HG03159 (cell line): ENCODE measurements at regions not wholly inside any gene's neighbourhood (a gene's known extent, or its start where the extent isn't known, plus 50 kb on each side); places are given as distances from the start of the nearest gene placed in this dataset.
"Not testable (repeated sequence)": the region's sequence is repeated elsewhere in the genome, so short reads cannot be mapped to it uniquely, and the experiment has no call there.

Source experiments
- ATAC-seq: cut with Tn5 transposase; IDR thresholded peaks from one replicate; pipeline ENCODE4 v1.9.1; 2021; ENCODE audit warnings: mild to moderate bottlenecking, moderate library complexity; ENCODE audit not compliant: unreplicated experiment

DNA sequence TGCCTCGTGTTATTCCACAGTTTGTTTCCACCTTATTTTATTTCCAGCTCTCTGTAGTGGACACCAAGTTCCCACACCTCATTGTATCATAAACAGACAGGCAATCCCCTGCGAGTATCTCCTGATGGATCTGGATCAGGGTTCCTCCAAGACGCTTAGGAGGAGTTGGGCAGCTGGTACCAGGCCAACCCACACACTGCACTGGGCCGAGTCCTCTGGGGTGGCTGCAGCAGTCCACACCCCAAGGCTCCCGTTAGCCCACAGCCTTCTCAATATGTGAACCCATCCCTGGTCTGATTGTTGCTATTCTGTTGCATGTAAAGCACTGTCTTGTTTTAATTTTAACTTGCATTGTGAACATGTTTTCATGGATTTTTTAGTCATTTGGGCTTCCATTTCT is 178.8 kb upstream of the RAB6C start:
- no peak for ATAC-seq

DNA sequence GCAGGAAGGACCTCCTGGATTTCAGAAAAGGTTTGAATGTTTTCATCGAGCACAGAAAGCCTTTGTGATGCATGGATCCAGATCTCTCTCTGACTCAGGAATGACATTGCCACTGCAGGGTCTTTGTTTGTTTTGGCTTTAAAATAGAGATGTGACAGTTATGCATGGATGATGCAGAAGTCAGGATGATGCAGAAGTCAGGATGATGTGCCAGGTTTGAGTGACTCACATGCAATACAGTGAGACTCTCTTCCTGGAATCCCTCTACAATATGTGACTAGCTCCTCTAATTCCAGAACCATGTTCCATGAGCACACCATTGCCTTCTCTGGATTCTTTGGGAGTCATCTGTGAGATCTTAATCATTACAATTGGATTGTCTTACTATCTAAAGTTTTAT is 177.9 kb upstream of the RAB6C start:
- ATAC-seq: no peak

GRCh38 chr2:129802290-129802689 is 177.2 kb upstream of the RAB6C start:
- no peak for ATAC-seq

GRCh38 chr2:129803032-129803431 is 176.4 kb upstream of the RAB6C start:
- ATAC-seq: no peak

DNA sequence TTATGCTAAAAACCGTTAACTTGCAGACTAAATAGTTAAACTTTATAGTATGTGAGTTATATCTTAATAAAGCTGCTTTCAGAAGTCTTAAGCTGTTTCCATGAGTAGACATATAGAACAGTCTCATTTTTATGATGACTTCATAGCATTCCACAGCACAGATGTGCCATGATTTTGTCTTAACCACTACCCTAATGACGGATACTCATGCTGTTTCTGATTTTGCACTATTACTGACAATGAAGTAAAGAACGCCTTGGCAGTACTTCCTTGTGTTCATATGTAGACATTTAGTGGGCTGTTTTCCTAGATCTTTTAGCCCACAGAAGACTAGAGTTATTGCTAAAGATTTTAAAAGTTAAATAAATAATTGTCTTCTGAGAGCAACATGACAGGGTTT is 175.6 kb upstream of the RAB6C start:
- no peak for ATAC-seq

GRCh38 chr2:129805899-129806298 is 173.6 kb upstream of the RAB6C start:
- ATAC-seq: no peak

GRCh38 chr2:129806317-129806716 is 173.1 kb upstream of the RAB6C start:
- no peak for ATAC-seq

- no peak for ATAC-seq
Observed at GRCh38 chr2:129806990-129807389, 172.5 kb upstream of the RAB6C start.

DNA sequence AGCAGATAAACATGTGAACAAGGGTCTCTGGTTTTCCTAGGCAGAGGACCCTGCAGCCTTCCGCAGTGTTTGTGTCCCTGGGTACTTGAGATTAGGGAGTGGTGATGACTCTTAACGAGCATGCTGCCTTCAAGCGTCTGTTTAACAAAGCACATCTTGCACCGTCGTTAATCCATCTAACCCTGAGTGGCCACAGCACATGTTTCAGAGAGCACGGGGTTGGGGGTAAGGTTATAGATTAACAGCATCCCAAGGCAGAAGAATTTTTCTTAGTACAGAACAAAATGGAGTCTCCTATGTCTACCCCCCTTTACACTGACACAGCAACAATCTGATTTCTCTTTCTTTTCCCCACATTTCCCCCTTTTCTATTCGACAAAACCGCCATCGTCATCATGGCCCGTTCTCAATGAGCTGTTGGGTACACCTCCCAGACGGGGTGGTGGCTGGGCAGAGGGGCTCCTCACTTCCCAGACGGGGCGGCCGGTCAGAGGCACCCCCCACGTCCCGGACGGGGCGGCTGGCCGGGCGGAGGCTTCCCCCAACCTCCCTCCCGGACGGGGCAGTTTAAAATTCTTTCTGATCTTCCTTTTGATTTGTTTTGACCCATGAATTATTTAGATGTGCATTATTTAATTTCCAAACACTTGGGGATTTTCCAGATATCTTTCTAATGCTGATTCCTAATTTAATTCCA is 171.7 kb upstream of the RAB6C start:
- not testable (repeated sequence) for ATAC-seq

- ATAC-seq: no peak
Observed at GRCh38 chr2:129810521-129810920, 168.9 kb upstream of the RAB6C start.

DNA sequence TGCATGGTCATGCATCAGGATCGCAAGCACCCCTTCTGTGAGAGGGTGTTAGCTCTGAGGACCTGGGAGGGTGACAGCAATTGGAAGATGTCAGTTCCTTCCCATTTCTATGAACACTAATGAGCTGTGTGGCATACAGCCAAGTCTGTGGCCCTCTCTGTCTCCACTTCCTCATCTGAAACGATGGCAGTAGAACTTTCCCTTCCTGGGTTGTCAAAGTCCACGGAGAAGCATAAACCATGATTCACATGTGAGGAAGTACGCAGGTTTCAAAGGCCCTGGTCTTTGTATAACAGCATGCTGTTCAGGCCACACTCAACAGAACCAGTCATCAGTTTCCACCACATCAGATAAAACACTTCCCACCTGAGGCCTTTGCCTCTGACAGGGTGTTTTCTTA is 167.4 kb upstream of the RAB6C start:
- ATAC-seq: peak; percentile 75

GRCh38 chr2:129812654-129813053 is 166.8 kb upstream of the RAB6C start:
- no peak for ATAC-seq

- ATAC-seq: no peak
Observed at GRCh38 chr2:129813404-129813803, 166.1 kb upstream of the RAB6C start.

DNA sequence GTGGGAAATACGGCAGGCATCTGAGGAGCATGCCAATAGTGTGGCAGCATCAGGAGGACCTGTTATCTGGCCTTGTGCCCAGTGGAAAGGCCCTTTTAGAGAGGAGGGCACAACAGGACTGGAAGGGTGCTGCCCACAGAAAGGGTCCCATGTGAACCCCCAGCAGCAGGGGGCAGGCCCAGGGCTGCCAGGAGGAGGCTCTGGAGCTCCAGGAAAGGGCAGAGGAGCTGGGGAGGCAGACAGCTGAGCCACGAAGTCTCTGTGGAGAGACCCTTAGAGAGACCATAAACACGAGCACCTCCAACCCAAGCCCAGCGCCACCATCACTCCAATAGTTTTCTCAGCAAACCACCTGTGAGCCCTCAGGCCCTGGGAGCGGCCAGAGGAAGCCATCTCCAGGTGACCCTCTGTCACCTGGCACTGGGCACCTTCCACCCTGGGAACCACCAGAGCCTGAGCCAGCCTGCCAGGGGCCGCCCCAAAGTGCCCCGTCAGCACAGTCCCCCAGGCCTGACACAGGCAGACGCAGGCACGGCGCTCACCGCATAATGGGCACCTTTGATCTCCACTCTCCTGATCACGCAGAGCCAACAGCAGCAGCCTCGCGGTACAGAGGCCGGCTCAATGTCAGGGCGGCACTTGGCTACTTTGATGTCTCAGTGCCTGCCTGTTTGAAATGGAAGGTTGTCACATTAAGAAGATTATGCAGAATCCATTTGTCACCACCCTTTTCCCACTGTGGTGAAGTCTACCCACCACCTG is 162.5 kb upstream of the RAB6C start:
- ATAC-seq: no peak

- ATAC-seq: no peak
Observed at GRCh38 chr2:129819855-129820254, 159.6 kb upstream of the RAB6C start.

GRCh38 chr2:129820908-129821307 is 158.6 kb upstream of the RAB6C start:
- ATAC-seq: no peak

- no peak for ATAC-seq
Observed at GRCh38 chr2:129821445-129821844, 158.0 kb upstream of the RAB6C start.

DNA sequence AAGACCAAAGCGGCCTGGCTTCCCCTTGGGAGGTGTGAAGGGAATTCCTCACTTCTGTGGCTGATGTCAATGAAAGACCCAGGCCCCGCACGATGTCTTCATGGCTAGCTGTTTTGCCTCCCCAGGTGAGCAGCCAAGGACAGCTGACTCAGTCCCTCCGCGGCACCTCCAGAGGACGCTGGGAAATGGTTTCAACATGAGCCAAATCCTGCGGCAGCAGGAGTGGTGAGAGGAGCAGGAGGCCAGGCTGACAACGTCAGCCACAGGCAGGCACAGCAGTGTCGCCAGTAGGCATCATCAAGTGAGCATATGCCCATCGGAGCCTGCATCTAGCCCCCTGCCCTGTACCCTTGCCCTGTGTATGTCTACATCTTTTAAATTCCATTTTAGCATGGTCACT is 156.4 kb upstream of the RAB6C start:
- ATAC-seq: no peak

DNA sequence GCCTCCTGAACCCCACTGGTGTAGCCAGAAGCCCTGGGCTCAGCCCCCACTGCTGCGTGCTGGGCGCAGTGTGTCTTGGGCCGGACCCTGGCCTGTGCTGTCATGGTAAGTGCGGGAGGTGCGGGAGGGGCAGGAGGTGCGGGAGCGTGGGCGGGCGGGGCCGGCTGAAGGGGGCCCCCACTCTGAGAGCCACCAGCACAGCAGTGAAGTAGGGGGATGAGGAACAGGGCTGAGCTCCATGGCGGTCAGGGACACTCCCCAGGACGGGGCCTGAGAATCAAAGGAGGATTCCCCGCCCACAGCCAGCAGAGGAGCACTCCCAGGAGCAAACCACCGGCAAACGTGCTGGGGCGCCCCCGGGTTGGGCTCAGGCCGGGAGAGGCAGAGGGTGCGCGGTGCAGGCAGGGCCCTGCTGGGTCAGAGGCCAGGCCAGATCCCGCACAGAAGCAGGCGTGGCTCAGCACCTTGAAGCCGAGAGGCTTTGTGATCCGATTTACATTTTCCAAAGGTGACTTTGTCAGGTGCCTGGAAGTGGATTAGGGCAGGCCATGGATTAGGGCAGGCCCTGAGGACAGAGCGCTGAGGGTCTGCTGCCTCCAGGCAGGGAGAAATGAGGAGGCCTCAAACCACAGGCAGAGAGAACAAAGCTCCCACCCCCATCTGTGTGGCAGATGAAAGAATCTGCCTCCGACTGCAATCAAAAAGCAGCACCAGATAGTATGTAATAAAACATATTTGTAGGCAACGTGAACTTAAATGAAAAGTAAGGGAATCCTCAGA is 152.0 kb upstream of the RAB6C start:
- no peak for ATAC-seq

DNA sequence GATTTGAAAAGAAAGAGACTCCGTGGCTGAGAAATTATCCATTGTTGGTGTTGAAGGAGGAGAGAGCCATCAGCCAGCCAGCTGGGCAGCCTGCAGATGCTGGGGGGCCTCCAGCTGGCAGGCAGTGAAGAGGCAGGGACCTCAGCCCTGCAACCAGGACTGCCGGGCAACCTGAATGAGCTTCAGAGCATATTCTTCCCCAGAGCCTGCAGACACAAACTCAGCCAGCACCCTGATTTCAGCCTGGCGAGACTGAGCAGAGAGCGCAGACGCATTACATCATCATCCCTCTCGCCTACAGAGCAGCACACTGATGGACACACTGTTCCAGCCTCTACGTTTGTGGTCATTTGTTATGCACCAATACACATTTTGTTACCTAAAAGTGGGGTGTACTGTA is 150.7 kb upstream of the RAB6C start:
- no peak for ATAC-seq

GRCh38 chr2:129829588-129829987 is 149.9 kb upstream of the RAB6C start:
- ATAC-seq: no peak

DNA sequence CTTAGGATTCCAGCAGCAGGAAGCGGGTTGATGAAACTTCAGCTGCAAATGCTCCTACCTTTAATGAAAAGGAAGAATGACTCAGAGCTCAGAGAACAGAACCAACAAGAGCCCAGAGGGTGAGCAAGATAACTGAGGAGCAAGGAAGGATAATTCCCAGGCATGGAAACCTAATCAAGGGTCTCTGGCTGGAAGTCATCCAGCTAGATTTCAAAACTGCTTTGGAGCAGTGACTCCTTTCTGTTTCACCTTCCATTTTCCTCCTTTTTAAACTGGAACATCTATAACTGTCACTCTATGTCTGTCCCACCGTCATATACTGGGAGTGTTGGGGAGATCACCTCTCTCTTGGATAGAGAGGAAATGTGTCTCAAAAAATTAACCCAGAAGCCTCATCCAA is 148.4 kb upstream of the RAB6C start:
- no peak for ATAC-seq
